ENCODE measurements at regions not wholly inside any gene's neighbourhood (a gene's known extent, or its start where the extent isn't known, plus 50 kb on each side); places are given as distances from the start of the nearest gene placed in this dataset.

DNA sequence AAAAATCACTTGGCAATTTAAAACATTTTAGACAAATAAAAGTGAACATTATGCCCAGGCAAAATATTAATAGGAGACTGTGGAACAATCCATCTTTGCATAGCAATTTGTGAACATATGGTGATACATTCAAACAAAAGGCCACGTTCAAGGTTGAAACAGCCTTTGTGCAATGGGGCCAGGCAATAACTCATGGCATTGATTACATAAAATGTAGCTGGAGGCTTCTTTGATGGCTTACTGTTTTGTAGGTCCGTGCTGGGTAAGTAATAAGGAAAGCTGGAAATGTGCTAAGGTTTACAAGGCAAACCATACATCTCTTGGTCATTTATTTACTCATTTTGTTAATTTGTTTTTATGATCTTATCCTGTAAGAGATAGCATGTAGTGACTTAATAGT, 651.8 kb downstream of the KCTD16 start:
- TF ChIP-seq, protein P1, sequence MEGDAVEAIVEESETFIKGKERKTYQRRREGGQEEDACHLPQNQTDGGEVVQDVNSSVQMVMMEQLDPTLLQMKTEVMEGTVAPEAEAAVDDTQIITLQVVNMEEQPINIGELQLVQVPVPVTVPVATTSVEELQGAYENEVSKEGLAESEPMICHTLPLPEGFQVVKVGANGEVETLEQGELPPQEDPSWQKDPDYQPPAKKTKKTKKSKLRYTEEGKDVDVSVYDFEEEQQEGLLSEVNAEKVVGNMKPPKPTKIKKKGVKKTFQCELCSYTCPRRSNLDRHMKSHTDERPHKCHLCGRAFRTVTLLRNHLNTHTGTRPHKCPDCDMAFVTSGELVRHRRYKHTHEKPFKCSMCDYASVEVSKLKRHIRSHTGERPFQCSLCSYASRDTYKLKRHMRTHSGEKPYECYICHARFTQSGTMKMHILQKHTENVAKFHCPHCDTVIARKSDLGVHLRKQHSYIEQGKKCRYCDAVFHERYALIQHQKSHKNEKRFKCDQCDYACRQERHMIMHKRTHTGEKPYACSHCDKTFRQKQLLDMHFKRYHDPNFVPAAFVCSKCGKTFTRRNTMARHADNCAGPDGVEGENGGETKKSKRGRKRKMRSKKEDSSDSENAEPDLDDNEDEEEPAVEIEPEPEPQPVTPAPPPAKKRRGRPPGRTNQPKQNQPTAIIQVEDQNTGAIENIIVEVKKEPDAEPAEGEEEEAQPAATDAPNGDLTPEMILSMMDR (IDR thresholded peaks at IDR 0.05) = no peak
- TF ChIP-seq, protein P2, sequence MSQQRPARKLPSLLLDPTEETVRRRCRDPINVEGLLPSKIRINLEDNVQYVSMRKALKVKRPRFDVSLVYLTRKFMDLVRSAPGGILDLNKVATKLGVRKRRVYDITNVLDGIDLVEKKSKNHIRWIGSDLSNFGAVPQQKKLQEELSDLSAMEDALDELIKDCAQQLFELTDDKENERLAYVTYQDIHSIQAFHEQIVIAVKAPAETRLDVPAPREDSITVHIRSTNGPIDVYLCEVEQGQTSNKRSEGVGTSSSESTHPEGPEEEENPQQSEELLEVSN (IDR thresholded peaks at IDR 0.05; ENCODE audit: borderline replicate concordance, low read depth) = no peak
- TF ChIP-seq POLR2A (IDR thresholded peaks at IDR 0.05; ENCODE audit: low read length) (no peak), EHF (CRISPR knock-in tag; IDR thresholded peaks at IDR 0.05) (no peak), SMC3 (IDR thresholded peaks at IDR 0.05) (no peak), EP300 (IDR thresholded peaks at IDR 0.05) (no peak)

All from A549 (cell line).